ENCODE measurements at regions not wholly inside any gene's neighbourhood (a gene's known extent, or its start where the extent isn't known, plus 50 kb on each side); places are given as distances from the start of the nearest gene placed in this dataset.

DNA sequence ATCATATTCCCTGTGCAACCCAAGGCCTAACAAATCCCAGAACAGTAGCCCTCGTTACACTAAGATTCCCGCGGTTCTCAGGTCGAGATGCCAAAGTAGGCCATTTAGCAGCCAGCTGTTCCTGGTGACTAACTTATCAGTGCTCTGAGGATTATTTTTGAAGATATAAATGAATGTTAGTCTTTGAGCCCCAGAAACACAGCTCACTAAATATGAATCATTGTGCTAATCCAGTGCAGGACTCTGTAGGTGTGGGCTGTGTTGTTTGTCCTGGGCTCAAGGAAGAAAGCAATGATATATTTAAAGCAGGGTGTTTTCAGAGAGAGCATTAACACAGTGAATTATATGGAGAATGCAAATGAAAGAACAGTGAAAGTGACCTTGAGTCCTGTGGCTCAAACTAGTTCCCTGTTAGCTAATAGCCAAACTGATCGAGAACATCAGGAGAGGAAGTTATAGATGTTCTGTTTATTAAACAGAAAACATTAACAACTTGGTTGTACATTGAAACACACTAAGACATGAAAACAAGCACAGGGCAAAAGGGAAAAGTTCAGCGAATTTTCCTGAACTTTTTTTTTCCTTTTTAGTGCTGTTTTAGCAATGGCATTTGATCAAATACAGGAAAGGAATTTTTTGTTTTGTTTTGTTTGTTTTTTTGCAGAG is 228.3 kb downstream of the RNF152 start:
- Histone ChIP-seq H3K9ac (ENCODE audit: control insufficient read depth, insufficient read depth, low read length) (no peak overlapping the region), H3K79me2 (ENCODE audit: control insufficient read depth, insufficient read depth, low read length) (no peaks in the 10 kb centered on the region), H4K20me1 (ENCODE audit: control insufficient read depth, insufficient read depth) (no peaks in the 10 kb centered on the region), H3K27ac (ENCODE audit: control insufficient read depth, insufficient read depth) (no peak overlapping the region), H3K27me3 (replicated peaks in 1 of 2; ENCODE audit: control insufficient read depth in 2 of 2, insufficient read depth in 2 of 2, low read length in 1 of 2) (no peaks in the 10 kb centered on the region), H3K9me3 (replicated peaks; ENCODE audit: control insufficient read depth, insufficient read depth, low read length) (no peaks in the 10 kb centered on the region; the same call in 2 of the 3 replicates), H3K4me1 (ENCODE audit: control insufficient read depth, insufficient read depth, low read length) (no peaks in the 10 kb centered on the region), H2AFZ (ENCODE audit: control insufficient read depth, low read depth, low read length) (no peak overlapping the region), H3K4me3 (no peak overlapping the region), H3K4me2 (ENCODE audit: control insufficient read depth, insufficient read depth) (no peak overlapping the region), H3K36me3 (ENCODE audit: control insufficient read depth in 2 of 2, insufficient read depth in 2 of 2, low read length in 1 of 2) (no peaks in the 10 kb centered on the region)
- ChIA-PET RAD21 (ENCODE audit: unreplicated experiment) (no interaction called here), POLR2A (no interaction called here), CTCF (interaction anchor here (1.7 kb wide), 1 partner anchor 10 kb away, joined by 3 read pairs; no protein-coding TSS in a partner anchor), SMC1A (ENCODE audit: uncharacterized antibody, unreplicated experiment) (no interaction called here)
- in situ Hi-C loops (cut with MboI) (no loop called here), intact Hi-C loops (cut with micrococcal nuclease; ENCODE audit: unreplicated experiment) (no loop called here)
- no peak for DNase-seq (ENCODE audit: low read depth, low spot score)
- no peak for ATAC-seq
- TF ChIP-seq, protein P1, sequence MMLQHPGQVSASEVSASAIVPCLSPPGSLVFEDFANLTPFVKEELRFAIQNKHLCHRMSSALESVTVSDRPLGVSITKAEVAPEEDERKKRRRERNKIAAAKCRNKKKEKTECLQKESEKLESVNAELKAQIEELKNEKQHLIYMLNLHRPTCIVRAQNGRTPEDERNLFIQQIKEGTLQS (IDR thresholded peaks at IDR 0.05; ENCODE audit: borderline replicate concordance, extremely low read depth, low read depth, low read length) = no peak
- TF ChIP-seq CREB1 (IDR thresholded peaks at IDR 0.05; ENCODE audit: low read depth) = no peak
- TF ChIP-seq, protein P2, sequence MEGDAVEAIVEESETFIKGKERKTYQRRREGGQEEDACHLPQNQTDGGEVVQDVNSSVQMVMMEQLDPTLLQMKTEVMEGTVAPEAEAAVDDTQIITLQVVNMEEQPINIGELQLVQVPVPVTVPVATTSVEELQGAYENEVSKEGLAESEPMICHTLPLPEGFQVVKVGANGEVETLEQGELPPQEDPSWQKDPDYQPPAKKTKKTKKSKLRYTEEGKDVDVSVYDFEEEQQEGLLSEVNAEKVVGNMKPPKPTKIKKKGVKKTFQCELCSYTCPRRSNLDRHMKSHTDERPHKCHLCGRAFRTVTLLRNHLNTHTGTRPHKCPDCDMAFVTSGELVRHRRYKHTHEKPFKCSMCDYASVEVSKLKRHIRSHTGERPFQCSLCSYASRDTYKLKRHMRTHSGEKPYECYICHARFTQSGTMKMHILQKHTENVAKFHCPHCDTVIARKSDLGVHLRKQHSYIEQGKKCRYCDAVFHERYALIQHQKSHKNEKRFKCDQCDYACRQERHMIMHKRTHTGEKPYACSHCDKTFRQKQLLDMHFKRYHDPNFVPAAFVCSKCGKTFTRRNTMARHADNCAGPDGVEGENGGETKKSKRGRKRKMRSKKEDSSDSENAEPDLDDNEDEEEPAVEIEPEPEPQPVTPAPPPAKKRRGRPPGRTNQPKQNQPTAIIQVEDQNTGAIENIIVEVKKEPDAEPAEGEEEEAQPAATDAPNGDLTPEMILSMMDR (IDR thresholded peaks at IDR 0.05 in 2 of 3, conservative IDR thresholded peaks at IDR 0.05 in 1 of 3; ENCODE audit: control insufficient read depth in 2 of 3, extremely low read depth in 1 of 3, insufficient read depth in 1 of 3, low read depth in 3 of 3, low read length in 3 of 3) = no peak
- TF ChIP-seq NR2C1 (IDR thresholded peaks at IDR 0.05) = no peak
- TF ChIP-seq JUND (IDR thresholded peaks at IDR 0.05; ENCODE audit: low read depth, low read length) = no peak
- no peak for TF ChIP-seq ZZZ3 (IDR thresholded peaks at IDR 0.05; ENCODE audit: control insufficient read depth, insufficient read length, low read depth)
- no peak for TF ChIP-seq EP300 (IDR thresholded peaks at IDR 0.05; ENCODE audit: borderline replicate concordance in 1 of 2, control insufficient read depth in 1 of 2, low read depth in 2 of 2, low read length in 2 of 2)
- TF ChIP-seq ZNF622 (IDR thresholded peaks at IDR 0.05) = no peak
- TF ChIP-seq POLR2AphosphoS2 (IDR thresholded peaks at IDR 0.05; ENCODE audit: low read depth, low read length) = no peak
- no peak for TF ChIP-seq NFIC (IDR thresholded peaks at IDR 0.05; ENCODE audit: low read depth, low read length)
- no peak for TF ChIP-seq IKZF2 (IDR thresholded peaks at IDR 0.05)
- no peak for TF ChIP-seq MXI1 (IDR thresholded peaks at IDR 0.05; ENCODE audit: low read depth, low read length)
- no TSS peak for BruUV-seq (replicated peaks)
- WGBS (ENCODE audit: insufficient coverage, insufficient replicate concordance, low lambda C conversion rate, missing lambda C conversion rate) = 53% methylated on average over 6 of the region's 6 CpGs
- FAIRE-seq = no peak
